C4-2B (cell line): ENCODE measurements at regions not wholly inside any gene's neighbourhood (a gene's known extent, or its start where the extent isn't known, plus 50 kb on each side); places are given as distances from the start of the nearest gene placed in this dataset.

Experiments
- CTCF ChIP-seq: fragments of 450-650 bp; conservative IDR thresholded peaks from 2 replicates; pipeline ENCODE4 v1.5.1; 2017; ENCODE audit warnings: mild to moderate bottlenecking
- ZFX ChIP-seq: fragments of 450-650 bp; IDR thresholded peaks from 2 replicates; pipeline ENCODE4 v1.6.1; 2017

- no peak for TF ChIP-seq CTCF
- no peak for TF ChIP-seq ZFX
These were observed 355.3 kb upstream of the NRXN1 start for GRCh38 chr2:51387235-51387634.
